Activated CD4-positive, alpha-beta T cell treated with anti-CD3 and anti-CD28 coated beads, Interleukin-2, Interleukin-6, amounts not matched to agents 100 ng/mL and 50 ng/mL, durations not matched to agents 16 hours and 8 hours (primary cell): ENCODE measurements at regions not wholly inside any gene's neighbourhood (a gene's known extent, or its start where the extent isn't known, plus 50 kb on each side); places are given as distances from the start of the nearest gene placed in this dataset.

ENCODE experiments used
- DNase-seq: peaks from one replicate; pipeline ENCODE4 v3.0.0-alpha.2; 2020

DNA sequence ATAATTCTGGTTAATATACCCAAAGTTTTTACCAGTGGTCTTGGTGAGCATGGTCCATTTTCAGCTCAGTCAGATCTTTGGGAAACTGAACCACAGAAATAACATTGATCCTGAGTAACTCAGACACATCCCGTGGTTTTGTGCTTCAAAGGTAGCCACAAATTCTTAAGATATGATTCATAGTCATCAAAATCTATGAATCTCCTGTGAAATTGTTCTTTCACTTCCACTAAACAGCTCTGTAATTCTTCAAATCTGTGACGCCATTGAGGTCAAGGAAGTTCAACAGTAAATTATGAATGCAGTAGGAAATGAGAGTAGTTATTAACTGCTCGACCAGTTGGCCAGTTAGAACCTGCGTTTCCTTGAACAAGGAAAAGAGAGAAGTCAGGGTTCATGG, 147.3 kb downstream of the IRS1 start:
- DNase-seq: peak; percentile 32

DNA sequence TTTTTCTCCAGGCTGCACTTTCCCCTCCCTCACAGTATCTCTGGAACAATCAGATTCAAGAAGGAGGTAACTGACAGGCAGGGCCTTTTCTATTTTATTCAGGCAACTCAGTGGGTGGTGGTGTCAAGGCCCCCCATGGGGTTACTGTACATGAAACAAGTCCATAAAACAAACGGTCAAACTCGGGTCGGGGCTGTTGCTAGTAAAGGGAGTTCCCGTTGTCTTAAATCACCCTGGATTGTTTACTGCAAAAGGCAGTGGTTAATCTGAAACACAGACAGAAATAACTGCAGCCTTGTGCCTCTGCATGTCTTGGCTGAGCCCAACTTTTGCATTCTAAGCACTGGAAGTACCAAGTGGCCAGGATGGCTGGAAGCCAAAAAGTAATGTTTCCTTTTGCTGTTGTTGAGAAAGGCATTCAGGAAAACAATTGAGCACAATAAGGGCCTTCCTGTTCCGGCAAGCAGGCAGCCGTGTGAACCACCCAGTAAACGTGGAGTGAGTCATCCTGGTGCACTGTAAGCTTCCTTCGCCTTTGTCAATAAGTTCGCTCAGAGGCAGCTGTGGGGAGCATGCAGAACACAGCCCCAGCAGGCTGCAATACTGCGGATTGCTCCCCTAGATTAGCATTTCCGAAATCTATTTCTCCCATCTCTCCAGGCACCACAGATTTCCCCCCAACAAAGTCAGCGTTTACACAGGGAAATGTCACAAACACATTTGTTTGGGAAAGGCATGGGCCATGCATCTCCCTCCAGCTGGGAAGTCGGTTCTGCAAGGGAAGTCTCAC, 149.6 kb downstream of the IRS1 start:
- peak; percentile 70 for DNase-seq

DNA sequence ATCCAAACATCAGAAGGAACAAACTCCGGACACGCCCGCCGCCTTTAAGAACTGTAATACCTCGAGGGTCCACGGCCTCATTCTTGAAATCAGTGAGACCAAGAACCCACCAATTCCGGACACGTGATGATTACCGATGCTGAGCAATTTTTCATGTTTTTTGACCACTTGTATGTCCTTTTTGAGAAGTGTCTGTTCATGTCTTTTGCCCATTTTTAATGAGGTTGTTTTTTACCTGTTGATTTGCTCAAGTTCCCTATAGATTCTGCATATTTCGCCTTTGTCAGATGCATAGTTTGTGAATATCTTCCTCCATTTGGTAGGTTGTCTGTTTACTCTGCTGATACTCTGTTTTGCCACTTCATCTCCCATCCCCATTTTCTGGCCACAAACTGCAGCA, 150.4 kb downstream of the IRS1 start:
- no peak for DNase-seq

DNA sequence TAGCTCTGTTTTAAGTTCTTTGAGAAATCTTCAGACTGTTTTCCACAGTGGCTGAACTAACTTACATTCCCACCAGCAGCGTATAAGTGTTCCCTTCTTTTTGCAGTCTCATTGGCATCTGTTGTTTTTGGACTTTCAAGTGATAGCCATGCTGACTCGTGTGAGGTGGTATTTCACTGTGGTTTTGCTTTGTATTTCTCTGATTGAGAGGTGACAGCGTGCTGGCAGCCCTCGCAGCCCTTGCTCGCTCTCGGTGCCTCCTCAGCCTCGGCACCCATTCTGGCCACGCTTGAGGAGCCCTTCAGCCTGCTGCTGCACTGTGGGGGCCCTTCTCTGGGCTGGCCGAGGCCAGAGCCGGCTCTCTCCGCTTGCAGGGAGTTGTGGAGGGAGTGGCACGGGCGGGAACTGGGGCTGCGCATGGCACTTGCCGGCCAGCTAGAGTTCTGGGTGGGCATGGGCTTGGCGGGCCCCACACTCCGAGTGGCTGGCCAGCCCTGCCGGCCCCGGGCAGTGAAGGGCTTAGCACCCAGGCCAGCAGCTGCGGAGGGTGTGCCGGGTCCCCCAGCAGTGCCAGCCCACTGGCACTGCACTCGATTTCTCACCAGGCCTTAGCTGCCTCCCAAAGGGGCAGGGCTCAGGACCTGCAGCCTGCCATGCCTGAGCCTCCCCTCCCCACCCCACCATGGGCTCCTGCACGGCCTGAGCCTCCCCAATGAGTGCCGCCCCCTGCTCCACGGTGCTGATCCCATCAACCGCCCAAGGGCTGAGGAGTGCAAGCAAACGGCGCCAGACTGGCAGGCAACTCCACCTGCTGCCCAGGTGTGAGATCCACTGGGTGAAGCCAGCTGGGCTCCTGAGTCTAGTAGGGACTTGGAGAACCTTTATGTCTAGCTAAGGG, 151.8 kb downstream of the IRS1 start:
- DNase-seq: no peak

DNA sequence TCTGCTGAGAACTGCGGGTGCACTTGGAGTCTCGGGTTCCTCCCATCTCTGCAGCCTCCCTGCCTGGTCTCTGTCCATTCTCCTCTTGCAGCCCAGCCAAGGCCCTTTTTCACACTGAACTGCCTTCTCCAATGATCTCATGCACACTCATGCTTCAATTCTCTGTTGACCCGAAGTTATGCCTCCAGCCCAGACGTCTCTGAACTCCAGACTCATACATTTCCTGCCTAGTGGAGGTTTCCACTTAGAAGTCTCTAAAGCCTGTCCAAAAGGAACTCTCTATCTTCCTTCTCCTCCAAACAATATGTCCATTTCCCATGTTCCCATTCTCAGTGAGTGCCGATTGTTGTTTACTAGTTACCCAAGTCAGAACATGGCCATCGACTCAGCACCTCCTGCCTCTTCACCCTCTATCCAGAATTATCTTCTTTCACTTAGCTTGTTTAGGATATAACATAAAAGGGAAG, 155.2 kb downstream of the IRS1 start:
- no peak for DNase-seq

DNA sequence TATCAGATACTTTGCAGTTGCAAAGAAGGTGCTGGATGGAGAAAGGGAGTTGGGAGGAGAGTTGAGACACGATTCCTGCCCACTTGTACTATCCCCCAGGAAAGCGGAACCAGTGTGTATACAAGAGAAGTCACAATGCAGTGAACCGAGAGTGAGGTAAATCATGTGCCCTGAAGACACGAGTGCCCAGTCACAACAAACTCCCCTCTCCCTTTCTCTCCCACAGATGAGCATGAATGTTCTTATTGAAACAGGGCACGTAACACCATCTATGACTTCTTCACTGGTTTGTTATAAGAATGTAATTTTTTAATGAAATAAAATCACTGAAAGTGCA, 155.7 kb downstream of the IRS1 start:
- no peak for DNase-seq

DNA sequence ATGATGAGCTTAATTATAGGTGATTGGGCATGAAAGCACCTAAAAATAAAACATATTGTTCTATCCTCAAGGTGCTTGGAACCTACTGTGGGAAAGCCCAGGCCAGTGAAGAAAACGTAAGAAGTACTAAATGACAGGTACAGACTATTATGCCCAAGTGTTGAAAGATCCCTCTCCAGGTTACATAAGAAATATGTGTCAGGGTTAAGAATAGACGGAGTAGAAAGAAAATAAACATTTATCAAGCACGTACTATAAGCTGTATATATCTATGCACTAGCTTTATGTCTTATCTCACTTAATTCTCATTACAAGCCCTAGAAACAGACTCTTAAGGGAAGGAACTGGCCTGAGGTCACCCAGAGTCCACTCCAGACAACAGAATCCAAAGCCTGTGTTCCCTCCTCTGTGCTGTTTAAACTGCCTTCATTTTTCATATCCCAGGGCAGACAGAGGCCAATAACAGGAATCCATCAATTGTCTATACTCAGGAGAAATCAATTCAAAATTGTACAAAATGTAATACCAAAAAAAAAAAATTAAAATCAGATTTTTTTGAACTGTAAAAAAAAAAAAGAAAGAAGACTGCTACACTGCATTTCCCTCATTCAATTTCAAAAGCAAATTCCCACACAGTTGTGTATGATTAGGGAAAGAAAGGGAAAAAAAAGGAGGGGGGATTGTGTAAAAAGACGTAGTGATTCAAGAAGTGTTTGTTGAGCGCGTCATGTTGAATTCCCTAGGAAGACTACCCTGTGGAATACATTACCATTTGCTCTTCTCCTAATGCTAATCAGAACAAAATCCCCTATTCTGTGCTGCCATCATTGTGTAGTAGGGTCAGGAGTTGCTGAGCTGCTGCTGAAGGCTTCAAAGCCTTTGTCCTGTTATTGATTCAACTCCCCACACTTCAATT, 156.3 kb downstream of the IRS1 start:
- DNase-seq: no peak

DNA sequence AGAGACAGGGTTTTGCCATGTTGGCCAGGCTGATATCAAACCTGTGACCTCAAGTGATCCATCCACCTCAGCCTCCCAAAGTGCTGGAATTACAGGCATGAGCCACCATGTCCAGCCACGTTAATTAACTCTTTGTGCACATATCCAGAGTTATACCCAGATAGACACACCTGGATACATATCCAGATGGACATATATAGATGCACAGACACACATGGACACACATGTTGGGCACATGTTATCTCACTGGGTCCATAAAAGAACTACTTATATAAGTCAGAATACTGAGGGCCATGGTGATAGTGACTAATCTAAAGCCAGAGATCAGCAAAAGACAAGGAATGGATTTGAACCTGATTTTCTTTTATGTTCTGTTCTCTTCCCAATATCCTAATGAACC, 158.6 kb downstream of the IRS1 start:
- DNase-seq: no peak

DNA sequence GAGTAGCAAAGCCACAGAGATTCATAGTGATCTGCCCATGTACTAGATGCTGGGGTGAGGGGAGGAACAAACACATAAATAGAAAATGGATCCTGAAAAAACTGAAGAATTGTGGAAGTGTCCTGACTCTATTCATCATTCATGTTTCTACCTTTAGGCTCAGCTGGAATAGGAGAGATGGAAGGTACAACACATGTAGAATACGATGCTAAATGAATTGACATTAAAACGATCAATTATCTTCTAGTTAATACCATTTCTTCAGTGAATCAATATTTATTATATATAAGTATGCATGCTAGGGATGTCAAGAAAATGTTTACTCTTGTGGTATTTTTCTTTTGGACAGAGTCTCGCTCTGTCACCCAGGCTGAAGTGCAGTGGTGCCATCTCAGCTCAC, 159.1 kb downstream of the IRS1 start:
- no peak for DNase-seq

DNA sequence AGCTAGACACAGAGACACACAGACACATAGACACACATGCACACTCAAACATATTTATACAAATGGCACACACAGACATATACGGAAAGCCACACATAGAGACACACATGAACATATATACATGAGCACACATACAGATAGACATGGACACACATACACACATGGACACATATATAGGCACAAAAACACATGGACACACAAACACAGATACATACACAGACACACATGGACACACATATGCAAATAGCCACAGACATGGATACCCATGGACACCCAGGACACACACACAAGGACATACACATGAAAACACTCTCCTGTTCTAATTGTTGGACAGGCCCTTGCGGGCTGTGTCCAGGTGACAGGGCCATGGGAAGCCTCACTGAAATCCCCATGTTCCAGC, 160.1 kb downstream of the IRS1 start:
- no peak for DNase-seq

DNA sequence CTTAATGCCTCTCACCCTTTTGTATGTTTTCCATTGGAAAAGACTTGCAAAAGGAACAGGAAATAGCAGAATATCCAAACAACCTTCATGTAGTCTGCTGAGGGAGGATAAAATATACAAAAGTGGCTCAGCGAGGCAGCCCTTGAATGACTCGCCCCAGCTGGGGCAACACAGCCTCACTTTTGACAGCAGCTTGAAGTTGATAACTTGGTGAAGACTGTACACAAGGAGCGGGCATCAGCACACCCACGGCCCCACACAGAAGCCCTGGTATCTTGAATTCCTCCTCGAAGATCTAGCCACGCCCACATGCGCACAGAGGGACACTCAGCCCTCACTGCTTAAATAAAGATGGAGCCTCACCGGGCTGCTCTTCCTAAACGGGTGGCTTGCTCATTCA, 161.0 kb downstream of the IRS1 start:
- DNase-seq: no peak

DNA sequence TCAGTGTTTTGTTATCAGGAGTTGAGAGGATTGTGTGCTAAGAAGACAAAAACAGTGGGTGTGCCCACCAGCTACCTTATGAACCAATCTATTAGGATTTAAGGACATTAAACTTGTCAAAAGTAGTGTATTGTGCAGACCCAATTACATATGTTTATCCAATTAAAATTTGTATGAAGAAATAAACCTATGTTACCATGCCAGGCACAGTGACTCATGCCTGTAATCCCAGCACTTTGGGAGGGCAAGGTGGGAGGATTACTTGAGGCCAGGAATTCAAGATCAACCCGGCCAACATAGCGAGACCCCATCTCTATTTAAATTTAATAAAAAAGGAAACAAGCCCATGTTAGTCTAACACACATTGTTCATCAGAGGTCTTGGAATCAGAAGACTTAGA, 162.2 kb downstream of the IRS1 start:
- no peak for DNase-seq

DNA sequence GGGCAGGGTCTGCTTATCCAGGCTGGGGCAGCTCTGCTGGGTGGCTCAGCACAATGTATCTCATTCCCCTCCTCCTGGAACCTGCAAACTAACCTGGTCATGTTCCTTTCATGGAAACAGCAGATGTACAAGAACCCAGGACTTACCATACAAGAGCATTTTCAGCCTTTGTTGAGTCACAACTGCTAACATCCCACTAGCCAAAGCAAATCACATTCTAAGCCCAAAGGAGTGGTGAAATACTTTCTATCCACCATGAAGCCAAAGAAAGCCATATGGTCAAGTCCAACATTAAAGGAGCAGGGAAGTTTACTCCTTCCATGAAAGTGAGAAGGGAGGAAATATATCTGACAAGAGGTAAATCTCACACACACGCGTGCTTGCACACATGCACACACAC, 163.0 kb downstream of the IRS1 start:
- no peak for DNase-seq

DNA sequence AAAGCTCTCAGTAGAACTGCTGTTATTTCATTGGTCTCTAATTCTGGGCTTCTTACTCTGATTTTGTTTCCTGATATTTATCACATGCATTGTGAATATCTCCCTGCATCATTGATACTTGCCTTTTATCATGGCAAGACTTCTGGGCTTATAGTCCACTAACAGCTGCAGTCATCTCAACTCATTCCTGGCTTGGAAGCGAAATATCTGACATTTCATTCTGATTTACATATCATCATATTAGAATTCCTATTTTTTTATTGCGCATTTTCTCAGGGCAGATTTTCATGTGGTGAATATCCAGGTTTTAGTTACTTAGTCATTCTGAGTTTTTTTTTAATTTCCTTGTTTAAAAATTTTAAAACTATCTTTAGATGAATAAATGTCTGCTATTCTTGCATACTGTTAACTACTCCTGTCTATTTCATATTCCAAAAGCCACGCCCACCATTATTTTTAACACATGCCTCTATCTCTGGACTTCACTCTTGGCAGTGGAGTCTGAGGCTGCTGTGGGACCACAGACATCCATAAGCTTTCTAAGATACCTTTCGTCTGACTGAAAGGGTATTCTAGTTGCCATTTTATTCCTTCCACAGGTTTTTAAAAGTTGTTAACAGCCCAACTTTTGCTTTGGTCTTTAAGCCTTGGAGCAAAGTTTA, 164.5 kb downstream of the IRS1 start:
- DNase-seq: no peak

DNA sequence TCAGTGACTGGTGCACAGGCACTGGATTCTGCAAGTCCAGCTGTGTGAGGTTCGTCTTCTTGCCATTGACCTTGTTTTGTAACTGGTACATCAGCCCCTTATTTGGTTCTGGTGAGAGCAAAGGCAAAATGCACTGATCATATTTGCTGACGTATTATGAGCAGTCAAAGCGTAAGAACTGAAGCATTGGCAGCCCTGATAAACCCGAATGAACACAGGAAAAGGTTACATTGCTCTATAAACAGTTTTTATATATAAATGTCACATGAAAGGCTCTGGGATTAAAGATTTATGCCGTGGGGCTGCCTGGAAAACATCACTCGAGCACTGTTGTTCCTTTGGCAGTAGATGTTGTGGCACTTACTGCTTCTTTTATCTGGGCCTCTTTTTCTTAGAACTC, 167.9 kb downstream of the IRS1 start:
- no peak for DNase-seq

DNA sequence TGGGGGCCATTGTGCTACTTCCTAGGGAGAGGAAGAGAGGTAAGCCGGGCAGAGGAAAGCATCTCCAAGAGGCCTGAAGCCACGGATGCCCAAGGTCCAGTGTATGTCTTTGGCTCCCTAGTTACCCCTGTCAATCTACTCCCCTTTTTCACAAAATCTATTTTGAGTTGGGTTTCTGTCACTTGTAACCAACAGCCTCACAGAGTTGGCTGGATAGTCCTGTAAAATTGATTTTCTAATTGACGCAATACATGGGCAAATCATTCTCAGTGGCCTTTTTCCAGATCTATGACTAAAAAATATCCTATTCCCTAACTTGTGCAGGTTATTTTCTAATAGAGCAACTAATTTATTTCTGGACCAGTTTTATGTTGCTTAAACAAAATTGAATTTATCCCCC, 168.4 kb downstream of the IRS1 start:
- DNase-seq: no peak

DNA sequence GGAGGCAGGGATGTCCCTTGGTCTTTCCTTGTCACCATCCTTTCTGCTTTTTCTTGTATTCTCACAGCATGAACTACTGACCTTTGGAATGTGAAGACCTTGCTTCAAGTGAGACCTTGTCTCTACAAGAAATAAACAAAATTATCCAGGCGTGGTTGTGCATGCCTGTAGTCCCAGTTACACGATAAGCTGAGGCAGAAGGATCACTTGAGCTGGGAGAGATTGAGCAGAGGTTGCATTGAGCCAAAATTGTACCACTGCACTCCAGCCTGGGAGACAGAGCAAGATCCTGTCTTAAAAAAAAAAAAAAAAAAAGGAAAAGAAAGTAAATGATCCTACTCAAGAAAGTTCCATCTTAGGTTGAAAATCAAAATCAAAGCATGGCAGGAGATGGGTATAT, 173.7 kb downstream of the IRS1 start:
- no peak for DNase-seq

DNA sequence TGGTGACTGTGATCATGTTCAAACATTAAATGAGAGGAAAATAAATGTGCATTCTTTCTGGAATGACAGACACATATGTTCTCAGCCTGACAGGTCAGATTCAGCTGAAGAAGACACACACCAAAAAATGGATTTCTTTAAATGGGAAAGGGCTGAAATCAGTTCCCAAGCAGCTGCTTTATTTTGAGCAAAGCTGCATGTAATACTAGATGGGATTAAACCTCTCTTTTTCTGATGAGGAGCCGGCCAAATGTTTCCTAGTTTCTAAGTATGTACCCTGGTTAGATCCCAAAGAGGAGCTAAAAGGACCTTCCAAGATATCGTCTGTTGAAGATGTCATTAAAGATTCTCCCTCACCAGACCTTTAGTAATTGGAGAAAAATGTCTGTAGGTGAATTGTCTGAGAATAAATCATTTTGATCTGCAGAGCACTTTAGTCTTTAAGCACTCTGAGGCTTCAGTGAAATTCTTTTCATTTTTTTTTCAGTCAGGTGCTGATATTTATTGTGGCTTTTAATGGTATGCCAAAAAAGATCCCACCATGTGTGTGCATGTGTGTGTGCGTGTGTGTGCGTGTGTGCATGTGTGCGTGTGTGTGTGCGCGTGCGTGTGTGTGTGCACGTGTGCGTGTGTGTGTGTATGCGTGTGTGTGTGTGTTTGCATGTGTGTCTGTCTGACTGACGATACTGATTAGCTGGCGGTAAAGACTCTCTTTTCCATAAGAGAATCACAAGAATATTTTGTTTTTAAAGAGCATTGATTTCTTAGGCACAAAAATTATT, 175.8 kb downstream of the IRS1 start:
- no peak for DNase-seq

DNA sequence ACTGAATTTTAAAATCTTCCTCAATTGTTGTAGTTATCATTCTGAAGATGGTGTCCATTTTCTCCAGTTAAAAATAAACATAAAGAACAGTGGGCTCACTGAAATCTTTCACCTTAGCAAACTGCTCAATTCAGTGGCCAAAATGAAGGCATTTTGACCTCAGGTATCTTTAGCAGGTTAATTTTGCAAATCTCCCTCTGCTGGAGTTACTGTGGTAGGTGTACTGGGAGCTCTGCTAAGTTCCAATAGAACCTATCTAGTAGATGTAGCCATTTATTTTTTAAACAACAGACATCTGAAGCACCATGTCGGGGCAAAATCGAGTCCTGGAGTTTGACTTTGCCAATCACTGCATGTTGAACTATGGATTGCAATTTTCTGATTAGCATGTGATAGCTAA, 177.1 kb downstream of the IRS1 start:
- DNase-seq: no peak

DNA sequence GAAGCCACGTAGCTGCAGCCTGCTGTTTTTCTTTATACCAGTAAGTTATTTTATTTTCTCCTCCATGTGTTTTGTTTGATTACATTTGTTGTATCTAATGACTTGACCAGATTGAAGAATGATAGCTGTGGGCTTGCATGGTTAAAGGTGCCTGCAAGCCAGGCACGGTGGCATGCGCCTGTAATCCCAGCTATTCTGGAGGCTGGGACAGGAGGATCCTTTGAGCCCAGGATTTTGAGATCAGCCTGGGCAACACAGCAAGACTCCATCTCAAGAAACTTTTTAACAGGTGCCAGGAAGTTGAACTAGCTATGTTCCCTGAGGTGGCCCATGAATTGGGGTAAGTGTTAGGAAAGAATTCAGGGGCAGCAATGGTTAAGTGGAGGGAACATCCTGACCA, 179.4 kb downstream of the IRS1 start:
- no peak for DNase-seq

DNA sequence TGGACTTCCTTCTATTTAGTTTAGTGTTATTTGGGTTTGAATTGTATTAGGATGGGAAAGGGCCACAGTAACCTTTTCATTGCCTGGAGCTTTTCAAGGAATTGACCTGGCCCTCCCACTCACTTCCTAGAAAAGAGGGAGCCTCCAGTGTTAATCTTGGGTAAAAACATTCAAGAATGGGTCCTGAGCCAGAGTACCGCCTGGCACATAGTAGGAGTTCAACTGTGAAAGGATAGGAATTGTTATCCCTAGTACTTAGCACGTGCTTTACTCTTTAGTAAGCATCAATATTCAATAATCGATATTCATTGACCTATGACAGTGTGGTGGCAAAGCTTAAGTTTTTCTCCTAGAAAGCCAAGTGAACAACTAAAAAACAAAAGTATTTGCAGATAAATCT, 179.9 kb downstream of the IRS1 start:
- no peak for DNase-seq
